HL-60 (cell line): ENCODE measurements at regions not wholly inside any gene's neighbourhood (a gene's known extent, or its start where the extent isn't known, plus 50 kb on each side); places are given as distances from the start of the nearest gene placed in this dataset.
"Not testable (repeated sequence)": the region's sequence is repeated elsewhere in the genome, so short reads cannot be mapped to it uniquely, and the experiment has no call there.

Experiments
- DNase-seq, 2 experiments: peaks; one replicate each; pipeline ENCODE4 v3.0.0-alpha.2; 2010 to 2020; ENCODE audit warnings: low read depth in 1 of 2, low spot score in 1 of 2
- H3K27ac ChIP-seq: fragments of 250-450 bp; sonication (Bioruptor Pico); replicated peaks from 2 replicates; pipeline ENCODE4 v1.5.1; 2020; ENCODE audit warnings: mild to moderate bottlenecking, moderate library complexity
- H3K27me3 ChIP-seq: fragments of 250-450 bp; sonication (Bioruptor Pico); 2 replicates; pipeline ENCODE4 v1.5.1; 2021; ENCODE audit warnings: mild to moderate bottlenecking, moderate library complexity; ENCODE audit not compliant: insufficient read depth, poor library complexity, severe bottlenecking
- H3K4me3 ChIP-seq: replicated peaks from 2 replicates; pipeline ENCODE4 v1.5.1; 2011; ENCODE audit warnings: mild to moderate bottlenecking, control low read depth, low read length; ENCODE audit not compliant: insufficient read depth
- GABPA ChIP-seq: IDR thresholded peaks from 2 replicates; pipeline ENCODE4 v1.6.1; 2012; ENCODE audit warnings: low read depth
- POLR2AphosphoS5 ChIP-seq: IDR thresholded peaks from 2 replicates; pipeline ENCODE4 v1.6.1; 2012; ENCODE audit warnings: low read depth
- REST ChIP-seq: IDR thresholded peaks from 2 replicates; pipeline ENCODE4 v1.6.1; 2012; ENCODE audit warnings: low read depth; ENCODE audit not compliant: insufficient replicate concordance
- SPI1 ChIP-seq: IDR thresholded peaks from 2 replicates; pipeline ENCODE4 v1.6.1; 2012; ENCODE audit warnings: low read depth, mild to moderate bottlenecking, borderline replicate concordance
- TF ChIP-seq, protein P1 (sequence below): IDR thresholded peaks from one replicate; pipeline ENCODE4 v1.5.1; 2011; ENCODE audit warnings: low read length, control low read depth, inconsistent platforms; ENCODE audit not compliant: insufficient read depth

DNA sequence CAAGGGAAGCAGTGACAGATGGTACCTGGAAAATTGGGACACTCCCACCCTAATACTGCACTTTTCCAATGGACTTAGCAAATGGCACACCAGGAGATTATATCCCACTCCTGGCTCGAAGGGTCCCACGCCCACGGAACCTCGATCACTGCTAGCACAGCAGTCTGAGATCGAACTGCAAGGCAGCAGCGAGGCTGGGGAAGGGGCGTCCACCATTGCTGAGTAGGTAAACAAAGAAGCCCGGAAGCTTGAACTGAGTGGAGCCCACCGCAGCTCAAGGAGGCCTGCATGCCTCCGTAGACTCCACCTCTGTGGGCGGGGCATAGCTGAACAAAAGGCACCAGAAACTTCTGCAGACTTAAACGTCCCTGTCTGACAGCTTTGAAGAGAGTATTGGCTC, 172.6 kb downstream of the CEMIP2 start:
- DNase-seq, H3K4me3 ChIP-seq, H3K27ac ChIP-seq, H3K27me3 ChIP-seq: not testable (repeated sequence)

- no peak for DNase-seq
- H3K27me3 ChIP-seq = no peaks in the 10 kb centered on the region
- no peak for TF ChIP-seq POLR2AphosphoS5
- TF ChIP-seq, protein P1, sequence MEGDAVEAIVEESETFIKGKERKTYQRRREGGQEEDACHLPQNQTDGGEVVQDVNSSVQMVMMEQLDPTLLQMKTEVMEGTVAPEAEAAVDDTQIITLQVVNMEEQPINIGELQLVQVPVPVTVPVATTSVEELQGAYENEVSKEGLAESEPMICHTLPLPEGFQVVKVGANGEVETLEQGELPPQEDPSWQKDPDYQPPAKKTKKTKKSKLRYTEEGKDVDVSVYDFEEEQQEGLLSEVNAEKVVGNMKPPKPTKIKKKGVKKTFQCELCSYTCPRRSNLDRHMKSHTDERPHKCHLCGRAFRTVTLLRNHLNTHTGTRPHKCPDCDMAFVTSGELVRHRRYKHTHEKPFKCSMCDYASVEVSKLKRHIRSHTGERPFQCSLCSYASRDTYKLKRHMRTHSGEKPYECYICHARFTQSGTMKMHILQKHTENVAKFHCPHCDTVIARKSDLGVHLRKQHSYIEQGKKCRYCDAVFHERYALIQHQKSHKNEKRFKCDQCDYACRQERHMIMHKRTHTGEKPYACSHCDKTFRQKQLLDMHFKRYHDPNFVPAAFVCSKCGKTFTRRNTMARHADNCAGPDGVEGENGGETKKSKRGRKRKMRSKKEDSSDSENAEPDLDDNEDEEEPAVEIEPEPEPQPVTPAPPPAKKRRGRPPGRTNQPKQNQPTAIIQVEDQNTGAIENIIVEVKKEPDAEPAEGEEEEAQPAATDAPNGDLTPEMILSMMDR = no peak
- no peak for TF ChIP-seq REST
- TF ChIP-seq GABPA = no peak
- no peak for TF ChIP-seq SPI1
- H3K4me3 ChIP-seq = no peak overlapping the region
- H3K27ac ChIP-seq = no peak overlapping the region
These were observed 173.8 kb downstream of the CEMIP2 start for GRCh38 chr9:71594541-71594940.

DNA sequence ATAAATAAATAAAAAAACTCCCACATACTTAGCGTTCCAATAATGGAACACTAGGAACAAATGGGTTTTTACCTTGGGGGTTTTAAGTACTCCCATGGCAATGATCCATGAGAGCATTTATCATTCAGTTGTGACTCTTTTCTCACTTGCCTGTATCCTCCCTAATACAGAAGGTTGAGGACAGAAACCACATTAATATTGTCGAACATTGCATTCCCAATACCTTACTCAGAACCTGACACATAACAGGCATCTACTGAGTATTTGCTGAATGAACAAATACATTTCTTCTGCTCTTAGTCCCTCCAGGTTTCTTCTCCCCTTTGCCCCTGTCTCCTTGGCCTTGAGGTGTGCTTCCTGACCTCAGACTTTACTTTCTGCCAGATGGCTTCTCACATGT, 175.9 kb downstream of the CEMIP2 start:
- TF ChIP-seq REST (no peak), POLR2AphosphoS5 (no peak), SPI1 (no peak), GABPA (no peak)
- TF ChIP-seq, protein P1 = no peak
- H3K27me3 ChIP-seq = peaks cover 3% of the 10 kb centered on the region
- no peak for DNase-seq
- H3K27ac ChIP-seq = no peak overlapping the region
- H3K4me3 ChIP-seq = no peak overlapping the region

- peaks cover 3% of the 10 kb centered on the region for H3K27me3 ChIP-seq
- H3K4me3 ChIP-seq = no peak overlapping the region
- TF ChIP-seq POLR2AphosphoS5 = no peak
- TF ChIP-seq GABPA = no peak
- no peak for TF ChIP-seq SPI1
- TF ChIP-seq, protein P1 = no peak
- no peak for TF ChIP-seq REST
These were observed 178.0 kb downstream of the CEMIP2 start for GRCh38 chr9:71590362-71590761.

More at GRCh38 chr9:71590362-71590761, 178.0 kb downstream of the CEMIP2 start:
- DNase-seq = no peak
- no peak overlapping the region for H3K27ac ChIP-seq
